Sigmoid colon (tissue), 4 donors: ENCODE measurements at regions not wholly inside any gene's neighbourhood (a gene's known extent, or its start where the extent isn't known, plus 50 kb on each side); places are given as distances from the start of the nearest gene placed in this dataset.

Source experiments
- POLR2A ChIP-seq, 2 donors: fragments of 450-650 bp; IDR thresholded peaks; one replicate each; pipeline ENCODE4 v1.6.1; 2016; ENCODE audit warnings: antibody characterized with exemption in 2 of 2, mild to moderate bottlenecking in 2 of 2, moderate library complexity in 2 of 2
- POLR2AphosphoS5 ChIP-seq, 4 donors: sonication (generic); formaldehyde crosslinking; IDR thresholded peaks; one replicate each; pipeline ENCODE4 v1.6.1; 2017; ENCODE audit warnings: antibody characterized with exemption in 4 of 4
- TF ChIP-seq, protein P1 (sequence below), 4 experiments: fragments of 450-650 bp in 3 of 4; fragments of 200-600 bp in 1 of 4; IDR thresholded peaks; one replicate each; pipeline ENCODE4 v1.5.1; 2016 to 2019; ENCODE audit warnings: antibody characterized with exemption in 4 of 4, mild to moderate bottlenecking in 3 of 4, moderate library complexity in 2 of 4

DNA sequence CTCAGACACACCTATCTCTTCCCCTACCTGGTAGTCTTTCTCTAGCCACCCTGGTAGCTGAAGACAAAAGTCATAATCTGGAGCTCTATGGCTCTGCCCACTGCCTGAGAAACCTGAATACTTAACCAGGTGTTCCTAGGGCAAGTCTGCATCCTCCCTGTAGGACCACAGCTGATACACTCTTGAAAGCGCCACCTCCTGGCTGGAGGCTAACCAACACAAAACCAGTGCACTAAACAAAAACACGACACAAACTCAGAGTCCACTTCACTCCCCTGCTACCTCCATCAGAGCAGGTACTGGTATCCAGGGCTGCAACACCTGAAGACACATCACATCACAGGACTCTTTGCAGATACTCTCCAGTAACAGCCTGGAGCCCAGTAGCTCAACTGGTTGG is 84.6 kb upstream of the ANXA1 start:
- TF ChIP-seq, protein P1, sequence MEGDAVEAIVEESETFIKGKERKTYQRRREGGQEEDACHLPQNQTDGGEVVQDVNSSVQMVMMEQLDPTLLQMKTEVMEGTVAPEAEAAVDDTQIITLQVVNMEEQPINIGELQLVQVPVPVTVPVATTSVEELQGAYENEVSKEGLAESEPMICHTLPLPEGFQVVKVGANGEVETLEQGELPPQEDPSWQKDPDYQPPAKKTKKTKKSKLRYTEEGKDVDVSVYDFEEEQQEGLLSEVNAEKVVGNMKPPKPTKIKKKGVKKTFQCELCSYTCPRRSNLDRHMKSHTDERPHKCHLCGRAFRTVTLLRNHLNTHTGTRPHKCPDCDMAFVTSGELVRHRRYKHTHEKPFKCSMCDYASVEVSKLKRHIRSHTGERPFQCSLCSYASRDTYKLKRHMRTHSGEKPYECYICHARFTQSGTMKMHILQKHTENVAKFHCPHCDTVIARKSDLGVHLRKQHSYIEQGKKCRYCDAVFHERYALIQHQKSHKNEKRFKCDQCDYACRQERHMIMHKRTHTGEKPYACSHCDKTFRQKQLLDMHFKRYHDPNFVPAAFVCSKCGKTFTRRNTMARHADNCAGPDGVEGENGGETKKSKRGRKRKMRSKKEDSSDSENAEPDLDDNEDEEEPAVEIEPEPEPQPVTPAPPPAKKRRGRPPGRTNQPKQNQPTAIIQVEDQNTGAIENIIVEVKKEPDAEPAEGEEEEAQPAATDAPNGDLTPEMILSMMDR (IDR thresholded peaks at IDR 0.05) = no peak
- TF ChIP-seq POLR2A (IDR thresholded peaks at IDR 0.05) (no peak), POLR2AphosphoS5 (IDR thresholded peaks at IDR 0.05) (no peak)
